Ovary (tissue), 7 donors: ENCODE measurements at regions not wholly inside any gene's neighbourhood (a gene's known extent, or its start where the extent isn't known, plus 50 kb on each side); places are given as distances from the start of the nearest gene placed in this dataset.

ENCODE experiments used
- DNase-seq, 5 donors: peaks; one replicate each; pipeline ENCODE4 v3.0.0-alpha.2; 2019 to 2020
- H3K27ac ChIP-seq, 2 donors: fragments of 200-600 bp; one replicate each; pipeline versions ENCODE4 v1.5.1 to v1.8.0; 2019 to 2022
- H3K27me3 ChIP-seq: fragments of 200-600 bp; one replicate; pipeline ENCODE4 v1.8.0; 2022
- H3K36me3 ChIP-seq: fragments of 200-600 bp; sonication (generic); one replicate; pipeline ENCODE4 v1.5.1; 2019
- H3K4me1 ChIP-seq: one replicate; pipeline ENCODE4 v1.8.1; 2013; ENCODE audit warnings: mild to moderate bottlenecking, moderate library complexity; ENCODE audit not compliant: insufficient read depth
- H3K4me3 ChIP-seq: fragments of 200-600 bp; sonication (generic); one replicate; pipeline ENCODE4 v1.5.1; 2017
- H3K9me3 ChIP-seq, 2 donors: fragments of 200-600 bp in 1 of 2; sonication (generic) in 1 of 2; one replicate each; pipeline versions ENCODE4 v1.5.1 to v1.8.1; 2013 to 2019; ENCODE audit warnings: mild to moderate bottlenecking in 1 of 2, moderate library complexity in 1 of 2
- EP300 ChIP-seq: sonication (generic); formaldehyde crosslinking; IDR thresholded peaks from one replicate; pipeline ENCODE4 v1.6.1; 2017; ENCODE audit warnings: antibody characterized with exemption
- POLR2A ChIP-seq: fragments of 450-650 bp; IDR thresholded peaks from one replicate; pipeline ENCODE4 v1.6.1; 2017; ENCODE audit warnings: antibody characterized with exemption, mild to moderate bottlenecking, moderate library complexity
- WGBS, 3 donors: extraction: QIAGEN DNeasy Blood & Tissue Kit in 1 of 3; methylation state at CpG; one replicate each; pipeline versions ENCODE4 v1.1.5 to v1.1.7; 2013 to 2017; 5-methylcytosine and 5-hydroxymethylcytosine counted together
- intact Hi-C, 4 donors: fragments of 100-400 bp; cut with DNase I; formaldehyde crosslinking; loops; one replicate each; pipeline versions ENCODE4 v1.11.0 to v1.15.1; 2022 to 2023
- TF ChIP-seq, protein P1 (sequence below), 3 donors: fragments of 450-650 bp in 2 of 3; fragments of 200-600 bp in 1 of 3; IDR thresholded peaks; one replicate each; pipeline versions ENCODE4 v1.5.1 to v1.8.0; 2016 to 2022; ENCODE audit warnings: antibody characterized with exemption in 3 of 3, mild to moderate bottlenecking in 1 of 3
- donor health status: DM: no; HTN: no; CAD: no; lungs with moderate emphysema.
- donor health status: DM: no; HTN: no; CAD: no.
- donor health status: Bipolar disorder and iron deficiency.
- donor health status: DM: no; HTN: no; CAD: no.
- donor health status: DM: yes; HTN: yes; CAD: no.

DNA sequence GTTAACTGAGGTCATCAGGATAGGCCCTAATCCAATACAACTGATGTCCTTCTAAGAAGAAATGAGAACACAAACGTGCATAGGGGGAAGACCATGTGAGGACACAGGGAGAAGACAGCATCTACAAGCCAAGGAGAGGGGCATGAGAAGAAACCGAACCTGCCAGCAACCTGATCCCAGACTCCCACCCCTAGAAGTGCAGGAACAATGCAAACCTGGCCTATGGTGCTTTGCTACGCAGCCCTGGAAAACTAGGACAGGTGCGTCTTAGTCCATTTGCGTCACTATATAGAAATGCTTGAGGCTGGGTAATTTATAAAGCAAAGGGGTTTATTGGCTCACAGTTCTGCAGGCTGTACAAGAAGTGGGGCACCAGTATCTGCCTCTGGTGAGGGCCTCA, 322.6 kb upstream of the ZNF32 start:
- Histone ChIP-seq H3K9me3 (no peaks in the 10 kb centered on the region), H3K36me3 (no peaks in the 10 kb centered on the region), H3K4me1 (no peaks in the 10 kb centered on the region), H3K4me3 (no peak overlapping the region), H3K27ac (no peak overlapping the region), H3K27me3 (no peaks in the 10 kb centered on the region)
- intact Hi-C loops, result loop anchor here in 1 of 4 donors (5.0 kb wide), 1 partner anchor 1216 kb away; no protein-coding TSS in a partner anchor
- TF ChIP-seq EP300 (no peak), POLR2A (no peak)
- TF ChIP-seq, protein P1, sequence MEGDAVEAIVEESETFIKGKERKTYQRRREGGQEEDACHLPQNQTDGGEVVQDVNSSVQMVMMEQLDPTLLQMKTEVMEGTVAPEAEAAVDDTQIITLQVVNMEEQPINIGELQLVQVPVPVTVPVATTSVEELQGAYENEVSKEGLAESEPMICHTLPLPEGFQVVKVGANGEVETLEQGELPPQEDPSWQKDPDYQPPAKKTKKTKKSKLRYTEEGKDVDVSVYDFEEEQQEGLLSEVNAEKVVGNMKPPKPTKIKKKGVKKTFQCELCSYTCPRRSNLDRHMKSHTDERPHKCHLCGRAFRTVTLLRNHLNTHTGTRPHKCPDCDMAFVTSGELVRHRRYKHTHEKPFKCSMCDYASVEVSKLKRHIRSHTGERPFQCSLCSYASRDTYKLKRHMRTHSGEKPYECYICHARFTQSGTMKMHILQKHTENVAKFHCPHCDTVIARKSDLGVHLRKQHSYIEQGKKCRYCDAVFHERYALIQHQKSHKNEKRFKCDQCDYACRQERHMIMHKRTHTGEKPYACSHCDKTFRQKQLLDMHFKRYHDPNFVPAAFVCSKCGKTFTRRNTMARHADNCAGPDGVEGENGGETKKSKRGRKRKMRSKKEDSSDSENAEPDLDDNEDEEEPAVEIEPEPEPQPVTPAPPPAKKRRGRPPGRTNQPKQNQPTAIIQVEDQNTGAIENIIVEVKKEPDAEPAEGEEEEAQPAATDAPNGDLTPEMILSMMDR (IDR thresholded peaks at IDR 0.05), result no peak
- WGBS, 3 donors, result 92 to 96% (median 94%) methylated on average over 5 of the region's 5 CpGs
- DNase-seq, result no peak

DNA sequence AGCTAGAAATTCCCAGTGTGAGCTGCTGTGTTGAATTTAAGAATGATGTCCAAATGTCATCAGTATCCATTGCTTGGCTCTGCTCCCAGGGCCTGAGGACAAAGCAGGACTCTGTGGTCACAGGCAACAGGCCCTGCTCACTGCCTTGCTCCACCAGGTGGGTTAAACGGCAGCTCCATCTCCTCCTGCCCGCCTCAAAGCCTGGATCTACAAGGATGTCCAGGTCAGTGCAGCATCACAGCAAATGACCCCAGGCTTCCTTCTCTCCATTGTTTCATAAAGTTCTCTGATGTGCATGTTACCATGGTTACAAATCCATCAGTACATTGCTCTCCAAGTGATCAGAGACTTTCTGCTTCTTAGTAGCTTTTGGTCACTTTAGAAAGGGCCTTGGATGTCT, 322.0 kb upstream of the ZNF32 start:
- no peak for DNase-seq
- WGBS, 3 donors, result 85 to 99% (median 88%) methylated on average over 2 of the region's 2 CpGs
- intact Hi-C loops, result loop anchor here in 1 of 4 donors (5.0 kb wide), 1 partner anchor 1217 kb away; no protein-coding TSS in a partner anchor

DNA sequence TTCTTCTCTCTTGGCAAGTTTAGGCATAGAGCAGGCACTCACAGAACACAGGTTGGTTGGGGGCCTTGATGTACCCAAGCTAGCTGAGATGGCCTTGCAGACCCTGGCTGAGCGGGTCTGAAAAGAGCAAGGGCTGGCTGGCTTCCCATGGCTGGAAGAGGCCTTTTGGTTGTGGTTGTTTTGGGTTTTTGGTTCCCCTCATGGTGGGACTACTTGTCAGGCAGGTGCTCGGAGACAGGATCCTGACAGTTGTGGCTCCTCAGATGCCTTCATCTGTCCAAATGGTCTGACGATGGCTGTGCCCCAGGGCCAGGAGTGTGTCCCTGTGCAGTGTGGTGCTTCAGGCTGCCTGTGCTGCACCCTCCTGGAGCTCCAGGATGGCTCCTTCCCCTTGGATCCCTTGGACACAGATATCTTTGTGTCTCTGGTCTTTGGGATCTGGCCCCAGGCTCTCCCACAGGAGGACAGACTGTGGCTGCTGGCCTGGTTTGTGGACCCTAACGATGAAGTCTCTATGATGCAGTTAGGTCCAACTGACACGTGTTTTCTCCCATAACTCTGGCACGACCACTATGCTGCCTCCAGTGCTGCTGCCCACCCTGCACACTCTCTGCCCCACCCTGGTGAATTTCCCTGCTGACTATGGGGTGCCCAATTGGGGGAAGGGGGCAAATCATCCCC, 321.5 kb upstream of the ZNF32 start:
- no peak for TF ChIP-seq POLR2A
- no peaks in the 10 kb centered on the region for H3K36me3 ChIP-seq
- H3K4me3 ChIP-seq, result no peak overlapping the region
- 89 to 98% (median 97%) methylated on average over 6 of the region's 6 CpGs for WGBS, 3 donors
- H3K4me1 ChIP-seq, result no peaks in the 10 kb centered on the region
- H3K27me3 ChIP-seq, result no peaks in the 10 kb centered on the region
- no peak for DNase-seq
- H3K9me3 ChIP-seq, result no peaks in the 10 kb centered on the region
- intact Hi-C loops, result loop anchor here in 1 of 4 donors (5.0 kb wide), 1 partner anchor 1217 kb away; no protein-coding TSS in a partner anchor
- H3K27ac ChIP-seq, result no peak overlapping the region

More for the DNA sequence above, 322.0 kb upstream of the ZNF32 start:
- H3K9me3 ChIP-seq, result no peaks in the 10 kb centered on the region
- no peaks in the 10 kb centered on the region for H3K4me1 ChIP-seq
- no peak overlapping the region for H3K27ac ChIP-seq
- no peaks in the 10 kb centered on the region for H3K36me3 ChIP-seq
- no peak overlapping the region for H3K4me3 ChIP-seq
- TF ChIP-seq, protein P1 (IDR thresholded peaks at IDR 0.05), result no peak
- no peak for TF ChIP-seq POLR2A
- no peak for TF ChIP-seq EP300
- H3K27me3 ChIP-seq, result no peaks in the 10 kb centered on the region

DNA sequence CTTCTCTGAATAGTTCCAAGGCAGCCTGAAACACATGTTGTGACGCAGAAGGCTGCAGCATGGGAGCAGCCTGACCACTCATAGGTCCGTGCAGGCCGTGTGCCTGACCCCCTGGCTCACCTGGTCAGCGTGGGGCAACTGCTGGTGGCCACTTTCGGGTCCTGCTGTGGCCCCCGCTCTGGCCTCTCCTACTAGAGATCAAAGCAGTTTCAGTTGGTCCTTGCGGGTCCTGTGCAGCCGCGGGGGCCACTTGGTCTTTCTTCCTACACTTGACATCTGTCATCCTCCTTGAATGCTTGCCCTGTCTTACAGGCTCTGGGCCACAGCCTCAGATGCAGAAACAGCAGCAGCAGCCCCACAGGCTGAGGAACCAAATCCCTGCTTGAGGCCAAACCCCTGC, 320.8 kb upstream of the ZNF32 start:
- no peaks in the 10 kb centered on the region for H3K9me3 ChIP-seq
- intact Hi-C loops, result no loop called here
- no peaks in the 10 kb centered on the region for H3K36me3 ChIP-seq
- H3K4me1 ChIP-seq, result no peaks in the 10 kb centered on the region
- H3K4me3 ChIP-seq, result no peak overlapping the region
- TF ChIP-seq POLR2A (no peak), EP300 (no peak)
- TF ChIP-seq, protein P1 (IDR thresholded peaks at IDR 0.05), result no peak
- 96 to 98% (median 97%) methylated on average over 9 of the region's 9 CpGs for WGBS, 3 donors
- DNase-seq, result no peak
- no peak overlapping the region for H3K27ac ChIP-seq
- H3K27me3 ChIP-seq, result no peaks in the 10 kb centered on the region

DNA sequence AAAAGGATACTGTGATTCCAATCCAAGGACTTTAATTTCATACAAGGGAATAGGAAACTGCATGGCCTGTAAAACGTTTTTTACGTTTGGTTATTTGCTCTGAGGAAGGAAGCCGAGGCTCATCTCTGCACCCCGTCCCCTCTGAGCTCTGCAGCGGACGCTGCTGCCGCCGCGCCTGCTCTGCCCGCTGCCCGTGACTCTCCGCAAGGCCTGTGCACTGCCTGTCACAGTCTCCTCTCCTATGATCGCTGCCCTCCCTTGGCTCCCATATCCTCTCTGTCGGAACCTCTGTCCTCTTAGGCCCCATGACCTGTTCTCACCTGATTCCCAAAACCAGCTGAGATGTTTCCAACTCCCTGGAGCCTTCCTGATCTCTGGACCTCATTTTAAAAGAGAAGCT, 320.3 kb upstream of the ZNF32 start:
- intact Hi-C loops, result no loop called here
- 83 to 88% (median 87%) methylated on average over 14 of the region's 14 CpGs for WGBS, 3 donors
- Histone ChIP-seq H3K4me1 (peaks cover 5% of the 10 kb centered on the region), H3K4me3 (no peak overlapping the region), H3K27ac (no peak overlapping the region), H3K27me3 (no peaks in the 10 kb centered on the region), H3K36me3 (no peaks in the 10 kb centered on the region), H3K9me3 (no peaks in the 10 kb centered on the region)
- DNase-seq, result no peak
- TF ChIP-seq, protein P1 (IDR thresholded peaks at IDR 0.05), result no peak
- TF ChIP-seq EP300, result no peak
- no peak for TF ChIP-seq POLR2A
